ENCODE measurements at regions not wholly inside any gene's neighbourhood (a gene's known extent, or its start where the extent isn't known, plus 50 kb on each side); places are given as distances from the start of the nearest gene placed in this dataset.

- no peaks in the 10 kb centered on the region for H4K20me1 ChIP-seq (ENCODE audit: insufficient read depth, low read length)
- H3F3A ChIP-seq (ENCODE audit: insufficient read depth, low read length) = no peaks in the 10 kb centered on the region
- H3K4me1 ChIP-seq (ENCODE audit: low read length) = no peaks in the 10 kb centered on the region
- no peak overlapping the region for H3K4me3 ChIP-seq (ENCODE audit: low read length)
- H3K79me2 ChIP-seq (ENCODE audit: low read length) = no peaks in the 10 kb centered on the region
- no peak overlapping the region for H3K4me2 ChIP-seq (ENCODE audit: low read depth, low read length)
- H3K9me3 ChIP-seq (replicated peaks; ENCODE audit: insufficient read depth, low read length) = no peaks in the 10 kb centered on the region
- H2AFZ ChIP-seq (ENCODE audit: low read length) = no peak overlapping the region
- no peak for DNase-seq
- H3K27ac ChIP-seq (ENCODE audit: low read length) = no peak overlapping the region
- no peak overlapping the region for H3K9ac ChIP-seq (ENCODE audit: low read length)
- H3K9me2 ChIP-seq (replicated peaks; ENCODE audit: insufficient read depth, low read length) = no peaks in the 10 kb centered on the region
- no peak for TF ChIP-seq EZH2 (optimal IDR thresholded peaks at IDR 0.05; ENCODE audit: low read depth, low read length)
- no peak for TF ChIP-seq CTCF (IDR thresholded peaks at IDR 0.05; ENCODE audit: low read length)
- no peak for TF ChIP-seq EZH2phosphoT487 (IDR thresholded peaks at IDR 0.05; ENCODE audit: low read length)
- H3K27me3 ChIP-seq (replicated peaks; ENCODE audit: insufficient read depth, low read length) = peaks cover 40% of the 10 kb centered on the region
- H3K36me3 ChIP-seq (replicated peaks; ENCODE audit: insufficient read depth, low read length) = no peaks in the 10 kb centered on the region
These were observed 61.2 kb upstream of the GPC1 start for GRCh38 chr2:240374085-240374907.

GRCh38 chr2:240375024-240375645 lies 60.3 kb upstream of the GPC1 start:
- Histone ChIP-seq H3K9me2 (replicated peaks; ENCODE audit: insufficient read depth, low read length) (no peaks in the 10 kb centered on the region), H3K79me2 (ENCODE audit: low read length) (no peaks in the 10 kb centered on the region), H3K27ac (ENCODE audit: low read length) (no peak overlapping the region), H3K36me3 (replicated peaks; ENCODE audit: insufficient read depth, low read length) (no peaks in the 10 kb centered on the region), H2AFZ (ENCODE audit: low read length) (no peak overlapping the region), H4K20me1 (ENCODE audit: insufficient read depth, low read length) (no peaks in the 10 kb centered on the region), H3K9ac (ENCODE audit: low read length) (no peak overlapping the region), H3K4me3 (ENCODE audit: low read length) (no peak overlapping the region), H3K27me3 (replicated peaks; ENCODE audit: insufficient read depth, low read length) (peaks cover 40% of the 10 kb centered on the region), H3K4me1 (ENCODE audit: low read length) (no peaks in the 10 kb centered on the region), H3K9me3 (replicated peaks; ENCODE audit: insufficient read depth, low read length) (no peaks in the 10 kb centered on the region), H3F3A (ENCODE audit: insufficient read depth, low read length) (no peaks in the 10 kb centered on the region), H3K4me2 (ENCODE audit: low read depth, low read length) (no peak overlapping the region)
- no peak for DNase-seq
- TF ChIP-seq EZH2 (optimal IDR thresholded peaks at IDR 0.05; ENCODE audit: low read depth, low read length) = no peak
- no peak for TF ChIP-seq EZH2phosphoT487 (IDR thresholded peaks at IDR 0.05; ENCODE audit: low read length)
- no peak for TF ChIP-seq CTCF (IDR thresholded peaks at IDR 0.05; ENCODE audit: low read length)

GRCh38 chr2:240376739-240377138 lies 58.7 kb upstream of the GPC1 start:
- Histone ChIP-seq H3F3A (ENCODE audit: insufficient read depth, low read length) (no peaks in the 10 kb centered on the region), H3K9ac (ENCODE audit: low read length) (no peak overlapping the region), H4K20me1 (ENCODE audit: insufficient read depth, low read length) (no peaks in the 10 kb centered on the region), H2AFZ (ENCODE audit: low read length) (no peak overlapping the region), H3K27me3 (replicated peaks; ENCODE audit: insufficient read depth, low read length) (peaks cover 40% of the 10 kb centered on the region), H3K4me3 (ENCODE audit: low read length) (no peak overlapping the region), H3K9me3 (replicated peaks; ENCODE audit: insufficient read depth, low read length) (no peaks in the 10 kb centered on the region), H3K9me2 (replicated peaks; ENCODE audit: insufficient read depth, low read length) (no peaks in the 10 kb centered on the region), H3K27ac (ENCODE audit: low read length) (no peak overlapping the region), H3K4me2 (ENCODE audit: low read depth, low read length) (no peak overlapping the region), H3K36me3 (replicated peaks; ENCODE audit: insufficient read depth, low read length) (no peaks in the 10 kb centered on the region), H3K4me1 (ENCODE audit: low read length) (no peaks in the 10 kb centered on the region), H3K79me2 (ENCODE audit: low read length) (no peaks in the 10 kb centered on the region)
- no peak for TF ChIP-seq EZH2phosphoT487 (IDR thresholded peaks at IDR 0.05; ENCODE audit: low read length)
- TF ChIP-seq EZH2 (optimal IDR thresholded peaks at IDR 0.05; ENCODE audit: low read depth, low read length) = no peak
- TF ChIP-seq CTCF (IDR thresholded peaks at IDR 0.05; ENCODE audit: low read length) = no peak
- no peak for DNase-seq
